ENCODE measurements at regions not wholly inside any gene's neighbourhood (a gene's known extent, or its start where the extent isn't known, plus 50 kb on each side); places are given as distances from the start of the nearest gene placed in this dataset.

- no peak for DNase-seq
Measured at GRCh38 chrY:8994001-8994400, 343.3 kb upstream of the TSPY4 start.

DNA sequence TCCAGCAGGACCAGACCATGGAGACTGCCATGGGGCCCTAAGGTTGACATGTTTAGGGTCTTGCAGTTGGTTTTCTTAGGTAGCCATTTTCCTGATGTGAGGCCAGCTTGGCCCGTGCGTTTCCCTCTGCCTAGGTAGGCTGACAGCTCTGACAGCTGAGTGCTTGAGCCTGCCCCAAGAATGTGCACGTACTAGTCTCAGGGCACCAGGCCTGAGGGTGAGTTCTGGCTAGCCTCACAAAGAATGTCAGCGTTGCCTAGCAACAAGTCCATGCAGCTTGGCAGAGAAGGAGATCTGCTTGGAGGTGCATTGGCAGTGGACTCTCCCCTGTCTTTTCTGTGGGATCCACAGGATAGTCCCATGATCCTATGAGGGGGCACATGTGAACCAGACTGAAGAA lies 336.0 kb upstream of the TSPY4 start:
- DNase-seq, result peak; percentile 43

- no peak for DNase-seq
Measured at GRCh38 chrY:9003739-9004138, 333.5 kb upstream of the TSPY4 start.

DNA sequence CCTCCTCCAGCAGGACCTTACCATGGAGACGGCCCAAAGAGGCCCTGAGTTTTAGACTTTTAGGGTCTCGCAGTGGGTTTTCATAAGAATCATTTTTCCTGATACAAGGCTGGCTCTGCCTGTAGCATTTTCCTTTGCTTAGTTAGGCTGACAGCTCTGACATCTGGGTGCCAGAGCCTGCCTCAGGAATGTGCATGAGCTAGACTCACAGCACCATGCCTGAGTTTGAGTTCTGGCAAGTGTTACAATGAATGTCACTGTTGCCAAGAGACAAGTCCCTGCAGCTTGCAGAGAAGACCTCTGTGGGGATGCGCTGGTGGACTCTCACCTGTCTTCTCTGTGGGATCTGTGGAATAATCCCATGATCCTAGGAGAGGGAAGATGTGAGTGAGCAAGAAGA lies 328.6 kb upstream of the TSPY4 start:
- no peak for DNase-seq

- DNase-seq, result no peak
Measured at GRCh38 chrY:9016916-9017315, 320.3 kb upstream of the TSPY4 start.

GRCh38 chrY:9018401-9018800 lies 318.9 kb upstream of the TSPY4 start:
- DNase-seq, result no peak

- DNase-seq, result peak; percentile 64
Measured at GRCh38 chrY:9027729-9028375, 309.4 kb upstream of the TSPY4 start.

GRCh38 chrY:9029929-9030328 lies 307.3 kb upstream of the TSPY4 start:
- no peak for DNase-seq

- DNase-seq, result no peak
Measured at GRCh38 chrY:9034217-9034616, 303.0 kb upstream of the TSPY4 start.

DNA sequence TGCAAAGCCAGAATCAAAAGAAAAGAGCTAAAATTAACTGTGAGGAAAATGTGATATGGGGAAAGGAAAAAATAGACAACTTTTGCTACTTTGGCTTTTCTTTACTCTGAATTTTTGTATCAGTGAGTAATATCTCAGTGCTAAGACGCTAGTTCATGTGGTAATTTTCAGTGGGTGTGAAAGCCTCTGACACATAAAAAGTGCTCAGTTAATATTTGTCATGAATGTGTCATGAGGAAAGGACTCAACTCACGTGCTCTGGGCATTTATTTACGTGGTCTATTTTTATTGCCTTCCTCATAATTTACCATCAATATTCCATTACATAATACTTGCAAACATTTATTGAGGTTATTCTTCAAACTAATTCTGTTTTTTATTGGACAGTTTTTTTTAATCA lies 302.0 kb upstream of the TSPY4 start:
- DNase-seq, result peak; percentile 1

- no peak for DNase-seq
Measured at GRCh38 chrY:9041474-9041873, 295.8 kb upstream of the TSPY4 start.

Measured in NCI-H226 (cell line).